ENCODE measurements at regions not wholly inside any gene's neighbourhood (a gene's known extent, or its start where the extent isn't known, plus 50 kb on each side); places are given as distances from the start of the nearest gene placed in this dataset.

DNA sequence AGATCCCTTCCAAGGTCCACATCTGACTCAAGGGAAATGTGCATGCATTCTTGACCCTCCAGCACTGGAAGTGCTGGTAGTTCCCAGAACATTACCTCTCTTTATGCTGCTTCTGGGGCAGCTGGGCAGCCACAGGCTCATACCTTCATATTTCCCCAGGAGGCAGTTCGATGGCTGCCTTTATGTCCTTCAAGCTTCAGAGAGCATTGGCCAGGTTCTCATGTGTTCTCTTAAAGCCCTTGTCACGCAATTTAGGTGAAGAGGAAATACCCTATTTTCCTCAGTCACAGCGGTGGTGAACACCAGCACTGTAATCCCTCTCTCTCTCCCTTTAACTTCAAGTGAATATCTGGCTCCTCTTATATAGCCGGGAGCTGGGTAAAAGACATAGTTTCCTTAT, 134.3 kb downstream of the MID1IP1 start:
- H3K9me3 Mint-ChIP-seq: peaks cover 1% of the 10 kb centered on the region
- H3K27ac Mint-ChIP-seq: no peak overlapping the region
- H3K27me3 Mint-ChIP-seq (ENCODE audit: low read depth): no peaks in the 10 kb centered on the region
- no peak overlapping the region for H3K4me3 Mint-ChIP-seq
- no peaks in the 10 kb centered on the region for H3K4me1 Mint-ChIP-seq
- no peaks in the 10 kb centered on the region for H3K36me3 Mint-ChIP-seq (ENCODE audit: low read depth)
- TF ChIP-seq, protein P1, sequence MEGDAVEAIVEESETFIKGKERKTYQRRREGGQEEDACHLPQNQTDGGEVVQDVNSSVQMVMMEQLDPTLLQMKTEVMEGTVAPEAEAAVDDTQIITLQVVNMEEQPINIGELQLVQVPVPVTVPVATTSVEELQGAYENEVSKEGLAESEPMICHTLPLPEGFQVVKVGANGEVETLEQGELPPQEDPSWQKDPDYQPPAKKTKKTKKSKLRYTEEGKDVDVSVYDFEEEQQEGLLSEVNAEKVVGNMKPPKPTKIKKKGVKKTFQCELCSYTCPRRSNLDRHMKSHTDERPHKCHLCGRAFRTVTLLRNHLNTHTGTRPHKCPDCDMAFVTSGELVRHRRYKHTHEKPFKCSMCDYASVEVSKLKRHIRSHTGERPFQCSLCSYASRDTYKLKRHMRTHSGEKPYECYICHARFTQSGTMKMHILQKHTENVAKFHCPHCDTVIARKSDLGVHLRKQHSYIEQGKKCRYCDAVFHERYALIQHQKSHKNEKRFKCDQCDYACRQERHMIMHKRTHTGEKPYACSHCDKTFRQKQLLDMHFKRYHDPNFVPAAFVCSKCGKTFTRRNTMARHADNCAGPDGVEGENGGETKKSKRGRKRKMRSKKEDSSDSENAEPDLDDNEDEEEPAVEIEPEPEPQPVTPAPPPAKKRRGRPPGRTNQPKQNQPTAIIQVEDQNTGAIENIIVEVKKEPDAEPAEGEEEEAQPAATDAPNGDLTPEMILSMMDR (IDR thresholded peaks at IDR 0.05; ENCODE audit: unreplicated experiment in 3 of 3): no peak

DNA sequence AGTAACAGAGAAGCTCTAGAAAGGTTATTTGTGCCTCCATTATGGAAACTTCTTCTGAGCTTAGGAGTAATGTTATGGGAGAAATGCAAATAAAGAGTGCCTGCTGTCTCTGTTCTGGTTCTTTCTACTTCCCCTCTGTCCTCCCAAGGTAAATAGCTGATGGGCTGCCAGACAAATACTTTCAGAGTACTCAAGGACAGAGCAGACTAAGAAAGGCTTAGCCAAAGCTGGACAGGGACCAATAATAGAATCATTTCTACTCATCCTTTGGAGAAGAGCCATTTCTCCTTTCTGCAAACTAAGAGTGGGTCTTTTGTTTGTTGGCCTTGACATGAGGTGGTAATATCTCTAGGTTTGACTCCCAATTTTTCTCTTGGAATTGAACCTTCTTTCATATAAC, 136.1 kb downstream of the MID1IP1 start:
- TF ChIP-seq, protein P1 (IDR thresholded peaks at IDR 0.05; ENCODE audit: unreplicated experiment in 3 of 3): no peak
- Mint-ChIP-seq H3K9me3 (peaks cover 12% of the 10 kb centered on the region), H3K27me3 (ENCODE audit: low read depth) (no peaks in the 10 kb centered on the region), H3K36me3 (ENCODE audit: low read depth) (no peaks in the 10 kb centered on the region), H3K4me3 (no peak overlapping the region), H3K27ac (no peak overlapping the region), H3K4me1 (no peaks in the 10 kb centered on the region)

DNA sequence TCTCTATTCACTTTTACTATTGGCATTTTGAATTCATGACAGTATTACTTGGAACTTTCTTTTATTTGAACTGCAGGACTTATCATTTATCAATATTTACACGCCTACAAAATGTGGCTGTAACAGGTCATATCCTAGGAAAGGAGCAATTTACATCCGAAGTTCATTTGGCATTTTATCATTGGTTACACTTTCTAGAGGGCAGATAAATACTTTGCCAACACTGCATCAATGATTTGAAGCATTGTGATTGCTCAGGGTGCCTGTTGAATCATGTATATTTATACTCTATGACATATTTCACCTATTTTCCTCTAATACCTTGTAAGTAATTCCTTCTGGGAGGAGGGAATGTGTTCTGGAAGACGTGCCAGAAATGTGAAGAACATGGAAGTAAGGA, 136.7 kb downstream of the MID1IP1 start:
- H3K27me3 Mint-ChIP-seq (ENCODE audit: low read depth): no peaks in the 10 kb centered on the region
- H3K27ac Mint-ChIP-seq: no peak overlapping the region
- H3K4me1 Mint-ChIP-seq: no peaks in the 10 kb centered on the region
- H3K36me3 Mint-ChIP-seq (ENCODE audit: low read depth): no peaks in the 10 kb centered on the region
- peaks cover 18% of the 10 kb centered on the region for H3K9me3 Mint-ChIP-seq
- H3K4me3 Mint-ChIP-seq: no peak overlapping the region
- TF ChIP-seq, protein P1 (IDR thresholded peaks at IDR 0.05; ENCODE audit: unreplicated experiment in 3 of 3): no peak

DNA sequence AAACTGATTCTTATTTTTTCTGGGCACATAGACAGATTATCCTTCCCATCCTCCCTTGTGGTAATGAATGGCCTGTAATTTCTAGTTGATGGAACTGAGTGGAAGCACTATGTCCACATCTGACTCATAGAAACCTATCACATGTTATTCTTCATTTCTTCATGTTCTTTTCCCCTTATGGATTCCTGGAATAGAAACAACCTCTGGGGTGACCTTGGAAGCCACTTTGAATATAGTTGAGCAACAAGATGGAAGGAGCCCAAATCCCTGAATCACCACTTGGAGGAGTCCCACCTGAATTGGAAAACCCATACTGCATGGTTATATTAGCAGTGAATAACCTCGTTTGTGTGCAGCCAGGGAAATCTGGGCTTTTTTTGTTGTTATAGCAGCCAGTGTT, 137.8 kb downstream of the MID1IP1 start:
- Mint-ChIP-seq H3K4me1 (no peaks in the 10 kb centered on the region), H3K4me3 (no peak overlapping the region), H3K36me3 (ENCODE audit: low read depth) (no peaks in the 10 kb centered on the region), H3K27ac (no peak overlapping the region), H3K27me3 (ENCODE audit: low read depth) (no peaks in the 10 kb centered on the region), H3K9me3 (peaks cover 22% of the 10 kb centered on the region)
- TF ChIP-seq, protein P1 (IDR thresholded peaks at IDR 0.05; ENCODE audit: unreplicated experiment in 3 of 3): no peak

DNA sequence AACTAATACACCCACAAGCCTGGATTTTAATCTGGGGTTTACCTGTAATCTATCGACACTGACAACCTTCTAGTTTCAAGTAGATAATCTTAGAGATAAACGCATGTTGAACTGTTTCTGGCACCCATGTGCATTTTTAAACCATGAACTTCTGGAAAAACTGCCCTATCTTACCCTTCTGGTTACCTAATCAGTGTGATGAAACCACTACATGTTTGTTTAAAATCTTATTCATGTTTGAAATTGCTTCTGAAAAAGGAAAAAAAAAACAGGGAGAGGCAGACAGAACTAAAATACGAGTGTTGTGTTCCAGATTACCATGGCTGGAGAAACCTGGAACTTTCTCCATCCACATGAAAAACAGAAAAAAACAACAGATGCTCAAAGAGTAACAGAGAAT, 139.3 kb downstream of the MID1IP1 start:
- Mint-ChIP-seq H3K4me3 (no peak overlapping the region), H3K27me3 (ENCODE audit: low read depth) (no peaks in the 10 kb centered on the region)
- TF ChIP-seq, protein P1 (IDR thresholded peaks at IDR 0.05; ENCODE audit: unreplicated experiment in 3 of 3): no peak

DNA sequence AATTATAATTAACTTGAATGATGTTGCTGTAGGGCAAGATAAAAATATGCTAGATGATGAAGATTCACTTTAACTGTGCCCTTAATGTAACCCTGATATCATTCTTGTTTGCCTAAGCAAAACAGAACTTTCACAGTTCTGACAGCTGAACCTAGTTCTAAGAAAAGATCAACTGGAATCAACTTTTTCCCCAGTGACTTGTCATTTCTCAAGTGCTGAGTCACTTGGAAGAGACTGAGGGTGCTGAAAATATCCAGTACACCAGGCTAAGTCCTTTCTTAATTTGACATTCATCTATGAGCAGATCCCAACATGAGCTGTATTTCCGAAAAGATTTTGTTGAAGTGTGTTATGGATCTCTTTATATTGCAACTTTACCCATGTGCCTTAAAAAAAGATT, 140.4 kb downstream of the MID1IP1 start:
- Mint-ChIP-seq H3K27me3 (ENCODE audit: low read depth) (no peaks in the 10 kb centered on the region), H3K36me3 (ENCODE audit: low read depth) (no peaks in the 10 kb centered on the region), H3K4me1 (no peaks in the 10 kb centered on the region), H3K4me3 (no peak overlapping the region), H3K9me3 (peaks cover 43% of the 10 kb centered on the region), H3K27ac (no peak overlapping the region)
- TF ChIP-seq, protein P1 (IDR thresholded peaks at IDR 0.05; ENCODE audit: unreplicated experiment in 3 of 3): no peak

More for the DNA sequence above, 139.3 kb downstream of the MID1IP1 start:
- no peaks in the 10 kb centered on the region for H3K4me1 Mint-ChIP-seq
- H3K36me3 Mint-ChIP-seq (ENCODE audit: low read depth): no peaks in the 10 kb centered on the region
- peaks cover 32% of the 10 kb centered on the region for H3K9me3 Mint-ChIP-seq
- H3K27ac Mint-ChIP-seq: no peak overlapping the region

All from nephron (organoid).